HG02798 (cell line): ENCODE measurements at regions not wholly inside any gene's neighbourhood (a gene's known extent, or its start where the extent isn't known, plus 50 kb on each side); places are given as distances from the start of the nearest gene placed in this dataset.

Experiments
- ATAC-seq: cut with Tn5 transposase; IDR thresholded peaks from one replicate; pipeline ENCODE4 v1.9.1; 2021; ENCODE audit warnings: mild to moderate bottlenecking; ENCODE audit not compliant: unreplicated experiment, poor library complexity

DNA sequence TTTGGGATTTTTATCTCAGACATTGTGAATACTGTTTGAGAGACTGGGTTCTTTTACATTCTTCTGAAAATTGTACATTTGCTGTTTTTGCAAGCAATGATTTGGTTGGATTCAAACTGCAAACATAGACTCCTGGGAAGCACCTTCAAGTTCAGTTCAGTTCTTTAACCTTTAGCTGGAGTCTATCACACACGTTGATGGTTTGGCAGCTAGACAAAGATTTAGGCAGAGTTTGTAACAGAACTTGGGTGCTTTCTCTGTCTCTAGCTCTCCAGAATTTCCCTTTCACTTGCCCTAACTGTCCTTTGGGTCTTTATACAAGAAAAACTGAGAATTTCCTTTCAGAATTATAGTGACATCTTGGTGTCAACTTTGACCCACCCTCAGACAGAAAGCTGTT lies 556.6 kb downstream of the DIAPH3 start:
- ATAC-seq = no peak

- no peak for ATAC-seq
Measured at GRCh38 chr13:59607780-59608233, 555.9 kb downstream of the DIAPH3 start.

DNA sequence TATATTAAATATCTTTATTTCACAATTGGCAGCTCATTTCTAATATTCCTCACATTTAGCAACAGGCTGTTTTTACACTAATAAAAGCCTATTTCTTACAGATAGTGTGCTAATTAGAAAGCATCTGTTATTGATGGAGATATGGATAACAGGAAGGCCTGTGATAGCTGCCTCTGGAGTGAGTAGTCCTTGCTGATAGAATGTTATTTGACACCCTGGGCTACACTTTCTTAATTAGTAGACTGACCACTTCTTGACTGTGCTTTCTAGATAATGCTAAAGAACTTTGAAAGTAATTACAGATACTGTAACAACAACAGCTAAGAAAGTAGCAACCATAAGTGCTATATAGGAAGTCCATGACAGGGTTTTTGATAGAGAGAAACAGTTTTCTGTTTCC lies 554.3 kb downstream of the DIAPH3 start:
- no peak for ATAC-seq
